ENCODE measurements at regions not wholly inside any gene's neighbourhood (a gene's known extent, or its start where the extent isn't known, plus 50 kb on each side); places are given as distances from the start of the nearest gene placed in this dataset.
A peak's percentile ranks its signal among the peaks of the same experiment; 100 is the strongest.
"Not testable (repeated sequence)": the region's sequence is repeated elsewhere in the genome, so short reads cannot be mapped to it uniquely, and the experiment has no call there.

DNA sequence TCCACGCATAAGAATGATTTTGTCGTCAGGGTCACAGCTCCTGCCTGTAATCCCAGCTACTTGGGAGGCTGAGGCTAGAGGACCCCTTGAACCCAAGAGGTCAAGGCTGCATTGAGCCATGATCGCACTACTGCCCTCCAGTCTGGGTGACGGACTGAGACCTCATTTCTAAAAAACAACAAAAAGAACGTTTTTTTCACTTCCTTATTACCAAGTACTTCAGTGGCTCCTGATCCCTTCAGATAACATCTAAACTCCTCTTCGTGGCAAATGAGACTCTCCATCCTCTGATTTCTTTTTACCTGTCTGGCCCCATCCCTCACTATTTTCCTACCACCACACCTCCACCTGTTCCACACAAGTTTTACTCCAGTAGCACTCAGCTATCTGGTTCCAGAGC is 105.4 kb upstream of the TLK1 start:
- Mint-ChIP-seq H3K4me3 (no peak overlapping the region), H3K36me3 (ENCODE audit: insufficient read depth) (no peaks in the 10 kb centered on the region), H3K9me3 (no peaks in the 10 kb centered on the region), H3K27ac (ENCODE audit: low read depth) (no peak overlapping the region), H3K4me1 (peaks cover 1% of the 10 kb centered on the region), H3K27me3 (no peaks in the 10 kb centered on the region)
- DNase-seq (ENCODE audit: low spot score in 2 of 2) = no peak
- ATAC-seq (replicated peaks; ENCODE audit: extremely low read depth, poor library complexity, severe bottlenecking) = no peak

DNA sequence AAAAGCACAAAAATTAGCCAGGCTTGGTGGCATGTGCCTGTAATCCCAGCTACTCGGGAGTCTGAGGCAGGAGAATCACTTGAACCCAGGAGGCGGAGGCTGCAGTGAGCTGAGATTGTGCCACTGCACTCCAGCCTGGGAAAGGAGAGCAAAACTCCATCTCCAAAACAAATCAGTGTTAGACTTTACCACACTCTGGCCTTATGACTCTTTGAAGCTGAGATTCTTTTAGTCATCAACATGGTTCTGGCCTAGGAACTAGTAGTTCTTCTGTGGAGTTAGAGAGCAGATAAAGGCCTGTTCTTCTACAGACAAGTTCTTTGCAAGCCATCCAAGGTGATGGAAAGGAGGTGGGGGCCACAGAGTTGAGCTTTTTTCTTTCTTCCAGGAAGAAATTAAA is 100.8 kb upstream of the TLK1 start:
- H3K9me3 Mint-ChIP-seq; H3K36me3 Mint-ChIP-seq (ENCODE audit: insufficient read depth); ATAC-seq (replicated peaks; ENCODE audit: extremely low read depth, poor library complexity, severe bottlenecking); DNase-seq (ENCODE audit: low spot score in 2 of 2); H3K27ac Mint-ChIP-seq (ENCODE audit: low read depth); H3K27me3 Mint-ChIP-seq; H3K4me3 Mint-ChIP-seq: not testable (repeated sequence)
- peaks cover 12% of the 10 kb centered on the region for H3K4me1 Mint-ChIP-seq

DNA sequence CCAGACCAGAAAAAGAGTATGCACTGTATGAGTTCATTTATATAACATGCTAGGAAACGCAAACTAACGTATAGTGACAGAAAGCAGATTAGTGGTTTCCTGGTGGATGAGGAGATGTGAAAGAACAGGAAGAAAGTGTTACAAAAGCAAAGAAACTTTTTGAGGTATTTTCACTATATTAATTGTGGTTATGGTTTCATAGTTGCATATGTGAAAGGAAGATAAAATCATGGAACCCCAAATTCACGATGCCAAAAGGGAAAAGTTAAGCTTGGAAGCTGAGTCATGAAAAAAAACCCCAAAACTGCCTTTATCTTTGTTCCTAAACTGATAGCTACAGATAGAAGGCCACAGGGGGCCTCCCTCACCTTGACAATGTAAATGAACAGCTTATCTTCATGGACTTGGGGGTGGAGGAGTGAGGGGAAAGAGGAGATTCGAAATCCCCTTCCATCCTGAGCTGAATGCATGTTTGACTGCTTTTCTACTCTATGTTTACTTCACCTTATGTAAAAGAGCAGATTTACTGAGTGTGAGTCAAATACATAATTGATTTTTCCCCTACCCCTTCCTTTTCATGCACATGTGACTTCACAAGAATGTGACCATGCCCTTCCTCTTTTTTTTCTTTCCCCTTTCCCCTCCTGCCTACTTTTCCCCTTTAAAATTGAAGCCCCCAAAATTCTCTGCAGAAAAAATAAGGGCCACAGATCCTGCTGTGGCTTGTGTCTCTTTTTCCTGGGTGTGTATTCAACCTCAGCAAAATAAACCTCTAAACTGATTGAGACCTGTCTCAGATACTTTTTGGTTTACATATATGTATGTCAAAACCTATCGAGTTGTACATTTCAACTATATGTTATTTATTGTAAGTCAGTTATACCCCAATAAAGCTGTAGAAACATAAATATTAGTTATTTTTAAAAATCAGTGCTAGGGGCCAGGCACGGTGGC is 100.1 kb upstream of the TLK1 start:
- peaks cover 1% of the 10 kb centered on the region for H3K36me3 Mint-ChIP-seq (ENCODE audit: insufficient read depth)
- no peak for DNase-seq (ENCODE audit: low spot score in 2 of 2)

DNA sequence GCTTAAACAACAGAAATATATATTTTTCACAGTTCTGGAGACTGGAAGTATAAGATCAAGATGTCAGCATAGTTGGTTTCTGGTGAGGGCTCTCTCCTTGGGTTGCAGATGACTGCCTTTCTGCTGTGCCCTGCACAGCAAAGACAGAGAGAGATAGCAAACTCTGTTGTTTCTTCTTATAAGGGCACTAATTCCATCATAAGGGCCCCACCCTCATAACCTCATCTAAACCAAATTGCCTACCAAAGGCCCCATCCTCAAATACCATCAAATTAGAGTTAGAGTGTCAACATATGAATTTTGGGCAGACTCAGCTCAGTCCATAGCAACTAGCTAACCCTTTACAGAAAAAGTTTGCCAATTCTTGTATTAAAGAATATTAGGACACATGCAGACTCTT is 94.0 kb upstream of the TLK1 start:
- no peak for DNase-seq (ENCODE audit: low spot score in 2 of 2)
- Mint-ChIP-seq H3K4me1 (no peaks in the 10 kb centered on the region), H3K27ac (ENCODE audit: low read depth) (no peak overlapping the region), H3K36me3 (ENCODE audit: insufficient read depth) (peaks cover 3% of the 10 kb centered on the region), H3K9me3 (no peaks in the 10 kb centered on the region), H3K27me3 (no peaks in the 10 kb centered on the region), H3K4me3 (no peak overlapping the region)
- no peak for ATAC-seq (replicated peaks; ENCODE audit: extremely low read depth, poor library complexity, severe bottlenecking)

More for the DNA sequence above, 100.1 kb upstream of the TLK1 start:
- H3K27me3 Mint-ChIP-seq = no peaks in the 10 kb centered on the region
- H3K4me3 Mint-ChIP-seq = no peak overlapping the region
- H3K9me3 Mint-ChIP-seq = no peaks in the 10 kb centered on the region
- no peak for ATAC-seq (replicated peaks; ENCODE audit: extremely low read depth, poor library complexity, severe bottlenecking)
- H3K27ac Mint-ChIP-seq (ENCODE audit: low read depth) = no peak overlapping the region
- H3K4me1 Mint-ChIP-seq = peaks cover 12% of the 10 kb centered on the region

DNA sequence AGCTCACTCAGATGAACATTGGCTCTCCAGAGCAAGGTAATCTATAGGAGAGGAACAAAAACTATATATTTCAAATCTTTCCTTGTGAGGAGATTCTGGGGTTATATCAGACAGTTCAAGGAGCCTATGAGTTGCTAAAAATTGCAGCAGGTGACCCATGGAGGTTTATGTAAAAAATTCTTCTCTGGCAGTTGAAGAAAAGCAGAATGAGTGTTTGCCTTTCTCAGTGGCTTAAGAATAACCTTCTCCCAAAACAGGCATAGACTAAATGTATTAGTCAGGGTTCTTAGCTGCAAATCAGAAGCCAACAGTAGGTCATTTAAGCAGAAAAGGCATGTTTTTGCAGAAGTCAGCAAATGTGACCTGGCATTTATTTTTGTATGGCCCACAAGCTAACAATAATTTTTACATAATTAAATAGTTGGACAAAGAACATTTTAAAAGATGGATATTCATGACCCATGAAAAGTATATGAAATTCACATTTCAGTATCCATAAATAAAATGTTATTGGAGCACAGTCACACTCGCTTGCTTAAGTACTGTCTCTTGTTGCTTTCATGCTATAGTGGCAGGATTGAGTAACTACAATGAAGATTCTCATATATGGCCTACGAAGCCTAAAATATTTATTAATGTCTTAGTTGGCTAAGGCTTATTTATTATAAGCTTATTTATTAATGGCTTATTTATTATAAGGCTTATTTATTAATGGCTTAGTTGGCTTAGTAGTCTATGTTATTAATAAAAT is 93.4 kb upstream of the TLK1 start:
- no peak overlapping the region for H3K27ac Mint-ChIP-seq (ENCODE audit: low read depth)
- no peak overlapping the region for H3K4me3 Mint-ChIP-seq
- H3K9me3 Mint-ChIP-seq = no peaks in the 10 kb centered on the region
- H3K36me3 Mint-ChIP-seq (ENCODE audit: insufficient read depth) = peaks cover 3% of the 10 kb centered on the region
- H3K27me3 Mint-ChIP-seq = no peaks in the 10 kb centered on the region
- DNase-seq (ENCODE audit: low spot score in 2 of 2) = no peak
- no peak for ATAC-seq (replicated peaks; ENCODE audit: extremely low read depth, poor library complexity, severe bottlenecking)
- H3K4me1 Mint-ChIP-seq = peaks cover 3% of the 10 kb centered on the region

DNA sequence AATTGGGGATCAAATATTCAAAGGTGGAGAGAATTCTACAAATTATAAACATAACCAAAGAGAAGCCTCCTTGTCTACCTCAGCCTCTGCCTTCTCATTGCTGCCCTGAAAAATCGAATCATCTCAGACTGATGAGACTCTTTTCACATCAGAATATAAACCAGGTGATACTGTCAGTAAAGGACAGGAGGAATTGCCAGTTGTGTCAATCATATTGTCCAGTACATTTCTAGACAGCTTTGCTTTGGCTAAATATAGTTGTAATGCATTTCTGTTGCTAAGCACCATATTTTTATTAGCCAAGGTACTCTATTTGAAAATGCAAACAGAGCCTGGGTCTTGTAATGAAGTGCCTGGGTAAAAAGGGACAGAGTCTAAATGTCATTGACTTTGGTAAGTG is 92.6 kb upstream of the TLK1 start:
- H3K27ac Mint-ChIP-seq (ENCODE audit: low read depth) = no peak overlapping the region

DNA sequence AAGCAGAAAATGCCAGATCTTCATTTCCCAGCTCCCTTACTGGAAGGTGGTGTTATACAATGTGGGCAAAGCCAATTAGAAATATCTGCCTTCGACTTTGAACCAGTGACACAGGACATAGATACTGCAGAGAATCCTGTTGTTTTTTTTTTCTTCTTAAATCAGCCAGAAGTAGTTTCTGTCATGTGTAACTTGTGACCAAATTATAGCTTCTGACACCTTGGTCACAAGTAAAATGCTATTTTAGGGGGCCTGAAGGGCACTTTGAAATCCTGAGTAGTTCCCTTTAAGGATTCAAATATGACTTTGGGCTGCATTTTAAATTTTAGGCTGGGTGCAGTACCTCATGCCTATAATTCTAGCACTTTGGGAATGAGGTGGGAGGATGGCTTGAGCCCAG is 89.0 kb upstream of the TLK1 start:
- H3K27ac Mint-ChIP-seq (ENCODE audit: low read depth) = no peak overlapping the region
- peaks cover 6% of the 10 kb centered on the region for H3K9me3 Mint-ChIP-seq
- ATAC-seq (replicated peaks; ENCODE audit: extremely low read depth, poor library complexity, severe bottlenecking) (no peak), DNase-seq (ENCODE audit: low spot score in 2 of 2) (no peak)
- H3K4me3 Mint-ChIP-seq = no peak overlapping the region
- H3K27me3 Mint-ChIP-seq = no peaks in the 10 kb centered on the region
- H3K36me3 Mint-ChIP-seq (ENCODE audit: insufficient read depth) = peaks cover 3% of the 10 kb centered on the region
- peaks cover 34% of the 10 kb centered on the region for H3K4me1 Mint-ChIP-seq

More for the DNA sequence above, 92.6 kb upstream of the TLK1 start:
- Mint-ChIP-seq H3K4me1 (peaks cover 11% of the 10 kb centered on the region), H3K27me3 (no peaks in the 10 kb centered on the region), H3K9me3 (no peaks in the 10 kb centered on the region), H3K36me3 (ENCODE audit: insufficient read depth) (peaks cover 3% of the 10 kb centered on the region), H3K4me3 (no peak overlapping the region)
- ATAC-seq (replicated peaks; ENCODE audit: extremely low read depth, poor library complexity, severe bottlenecking) = no peak
- no peak for DNase-seq (ENCODE audit: low spot score in 2 of 2)

DNA sequence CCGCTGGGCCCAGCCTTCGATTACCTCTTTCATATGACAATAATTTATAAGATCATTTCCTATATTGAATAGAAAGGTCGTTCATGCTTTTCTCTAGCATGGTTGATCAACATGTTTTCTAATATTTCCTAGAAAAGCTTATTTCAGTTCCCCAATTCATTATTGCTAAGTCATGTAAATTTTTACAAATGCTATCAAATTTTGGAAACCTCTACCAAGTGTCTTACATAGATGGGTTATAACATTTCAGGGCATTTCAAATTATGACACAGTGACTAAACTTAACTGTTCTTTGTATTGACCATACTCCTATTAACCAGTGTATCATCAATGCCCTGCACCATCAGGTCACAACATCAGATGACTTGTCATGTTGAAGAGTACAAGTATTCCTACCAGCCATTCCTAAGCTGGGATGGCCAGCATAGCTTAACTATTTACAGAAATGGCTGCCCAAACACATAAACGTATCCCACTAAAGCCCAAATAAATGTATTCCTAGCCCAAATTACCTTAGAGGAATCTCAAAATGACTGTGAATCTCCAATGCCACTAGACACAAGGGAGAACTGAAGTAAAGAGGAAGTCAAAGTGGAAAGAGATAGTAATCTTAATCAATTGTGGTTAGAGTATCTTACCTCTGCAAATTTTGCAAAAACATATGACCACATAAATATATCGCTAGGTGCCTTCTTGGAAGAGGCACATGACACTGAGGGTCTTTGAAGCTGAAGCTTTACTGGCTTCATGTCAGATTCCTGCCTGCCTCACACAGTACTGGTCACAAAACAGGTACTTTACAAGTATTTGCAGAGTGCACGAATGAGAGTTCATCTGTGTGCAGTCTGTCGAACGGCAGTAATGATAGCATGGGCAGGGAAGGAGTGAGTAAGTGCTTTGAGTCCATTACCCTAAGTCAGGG is 87.3 kb upstream of the TLK1 start:
- Mint-ChIP-seq H3K4me3 (peak overlapping the region; percentile 1), H3K27me3 (no peaks in the 10 kb centered on the region), H3K9me3 (peaks cover 6% of the 10 kb centered on the region), H3K4me1 (peaks cover 34% of the 10 kb centered on the region), H3K27ac (ENCODE audit: low read depth) (peak overlapping the region; percentile 55), H3K36me3 (ENCODE audit: insufficient read depth) (peaks cover 3% of the 10 kb centered on the region)
- DNase-seq (ENCODE audit: low spot score in 2 of 2) = no peak
- ATAC-seq (replicated peaks; ENCODE audit: extremely low read depth, poor library complexity, severe bottlenecking) = peak; percentile 80

DNA sequence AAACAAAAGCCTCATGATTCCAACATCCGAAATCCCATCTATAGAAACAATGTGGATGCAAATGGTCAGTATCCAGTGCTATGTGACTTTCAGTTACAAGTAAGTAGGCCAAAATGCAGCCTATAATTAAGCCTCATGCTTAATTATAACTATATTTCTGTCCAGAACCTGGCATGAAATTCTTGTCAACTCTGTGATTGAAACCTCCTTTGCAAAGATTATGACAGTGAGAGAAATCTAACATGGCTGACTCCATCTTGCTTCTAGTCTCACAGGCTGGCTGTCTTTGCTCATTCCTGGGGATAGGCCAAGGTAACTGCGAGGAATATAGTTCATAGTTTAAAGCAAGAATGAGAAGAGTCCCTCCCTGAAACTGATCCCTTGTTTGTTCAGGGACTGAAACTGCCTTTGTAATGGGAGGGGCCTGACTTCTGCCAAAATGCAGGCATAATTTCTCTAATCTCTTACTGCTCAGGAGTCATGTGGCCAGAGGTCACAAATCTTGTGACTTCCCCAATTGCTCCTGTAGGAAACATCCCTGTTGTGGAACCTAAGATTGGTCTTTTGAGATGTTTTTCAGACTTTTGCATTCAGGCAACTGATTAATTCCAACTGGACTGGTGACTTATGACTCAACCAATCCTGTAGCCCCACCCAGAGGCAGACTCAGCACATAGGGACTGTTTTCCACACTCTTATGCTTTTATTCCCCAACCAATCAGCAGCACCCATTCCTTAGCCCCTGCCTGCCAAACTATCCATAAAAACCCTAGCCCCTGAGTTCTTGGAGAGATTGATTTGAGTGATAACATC is 84.5 kb upstream of the TLK1 start:
- no peaks in the 10 kb centered on the region for H3K36me3 Mint-ChIP-seq (ENCODE audit: insufficient read depth)
- H3K27me3 Mint-ChIP-seq = no peaks in the 10 kb centered on the region
- no peak overlapping the region for H3K4me3 Mint-ChIP-seq
- DNase-seq (ENCODE audit: low spot score in 2 of 2) = no peak
- no peak for ATAC-seq (replicated peaks; ENCODE audit: extremely low read depth, poor library complexity, severe bottlenecking)
- H3K27ac Mint-ChIP-seq (ENCODE audit: low read depth) = no peak overlapping the region
- peaks cover 34% of the 10 kb centered on the region for H3K4me1 Mint-ChIP-seq
- H3K9me3 Mint-ChIP-seq = peaks cover 6% of the 10 kb centered on the region

DNA sequence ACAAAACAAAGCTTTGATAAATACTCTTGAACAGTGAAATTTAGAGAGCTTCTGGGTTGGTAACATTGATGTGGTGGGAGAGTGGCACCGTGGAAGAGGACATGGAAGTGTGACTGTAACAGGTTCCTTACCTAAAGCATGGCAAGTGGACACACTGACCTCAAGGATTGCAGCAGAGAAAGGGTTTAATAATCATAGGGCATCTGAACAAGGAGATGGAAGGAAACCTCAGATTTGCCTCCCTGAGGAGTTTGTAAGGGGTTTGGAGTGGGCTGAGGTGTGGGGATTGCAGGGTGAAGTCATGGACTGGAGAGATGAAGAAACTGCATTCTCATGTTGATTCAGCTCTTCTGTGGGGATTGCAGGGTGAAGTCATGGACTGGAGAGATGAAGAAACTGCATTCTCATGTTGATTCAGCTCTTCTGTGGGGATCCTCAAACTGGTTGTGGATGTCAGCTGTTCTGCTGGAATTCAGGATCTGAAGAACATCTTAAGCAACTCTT is 83.8 kb upstream of the TLK1 start:
- H3K36me3 Mint-ChIP-seq (ENCODE audit: insufficient read depth) = no peaks in the 10 kb centered on the region
- no peak for ATAC-seq (replicated peaks; ENCODE audit: extremely low read depth, poor library complexity, severe bottlenecking)
- no peak overlapping the region for H3K4me3 Mint-ChIP-seq
- H3K4me1 Mint-ChIP-seq = peaks cover 34% of the 10 kb centered on the region
- H3K27me3 Mint-ChIP-seq = no peaks in the 10 kb centered on the region
- no peak for DNase-seq (ENCODE audit: low spot score in 2 of 2)
- H3K27ac Mint-ChIP-seq (ENCODE audit: low read depth) = no peak overlapping the region
- peaks cover 6% of the 10 kb centered on the region for H3K9me3 Mint-ChIP-seq

DNA sequence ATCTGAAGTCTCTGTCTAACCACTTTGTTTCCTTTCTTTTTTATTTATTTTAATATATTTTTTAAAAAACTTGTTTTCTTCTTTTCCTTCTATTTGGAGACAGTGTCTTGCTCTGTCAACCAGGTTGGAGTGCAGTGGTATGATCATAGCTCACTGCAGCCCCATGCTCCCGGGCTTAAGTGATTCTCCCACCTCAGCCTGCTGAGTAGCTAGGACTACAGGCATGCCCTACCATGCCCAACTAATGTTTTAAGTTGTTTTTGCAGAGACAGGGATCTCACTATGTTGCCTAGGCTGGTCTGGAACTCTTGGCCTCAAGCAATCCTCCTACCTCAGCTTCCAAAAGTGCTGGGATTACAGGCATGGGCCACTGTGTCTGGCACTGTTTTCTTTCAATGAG is 81.1 kb upstream of the TLK1 start:
- Mint-ChIP-seq H3K27ac (ENCODE audit: low read depth) (no peak overlapping the region), H3K4me3 (no peak overlapping the region), H3K9me3 (peaks cover 6% of the 10 kb centered on the region), H3K27me3 (no peaks in the 10 kb centered on the region), H3K4me1 (peaks cover 12% of the 10 kb centered on the region), H3K36me3 (ENCODE audit: insufficient read depth) (no peaks in the 10 kb centered on the region)
- ATAC-seq (replicated peaks; ENCODE audit: extremely low read depth, poor library complexity, severe bottlenecking) (no peak), DNase-seq (ENCODE audit: low spot score in 2 of 2) (no peak)
